ENCODE measurements at regions not wholly inside any gene's neighbourhood (a gene's known extent, or its start where the extent isn't known, plus 50 kb on each side); places are given as distances from the start of the nearest gene placed in this dataset.
"Not testable (repeated sequence)": the region's sequence is repeated elsewhere in the genome, so short reads cannot be mapped to it uniquely, and the experiment has no call there.

GRCh38 chr2:185246717-185247116 lies 491.9 kb upstream of the FSIP2 start:
- no peak for DNase-seq (ENCODE audit: low read depth)

- DNase-seq (ENCODE audit: low read depth): peak; percentile 97
Observed at GRCh38 chr2:185255566-185255965, 483.0 kb upstream of the FSIP2 start.

GRCh38 chr2:185265747-185266146 lies 472.9 kb upstream of the FSIP2 start:
- no peak for DNase-seq (ENCODE audit: low read depth)

GRCh38 chr2:185268651-185269050 lies 470.0 kb upstream of the FSIP2 start:
- DNase-seq (ENCODE audit: low read depth): no peak

- no peak for DNase-seq (ENCODE audit: low read depth)
Observed at GRCh38 chr2:185274718-185275484, 463.7 kb upstream of the FSIP2 start.

GRCh38 chr2:185275979-185276378 lies 462.6 kb upstream of the FSIP2 start:
- not testable (repeated sequence) for DNase-seq (ENCODE audit: low read depth)

- no peak for DNase-seq (ENCODE audit: low read depth)
Observed at GRCh38 chr2:185278761-185279160, 459.8 kb upstream of the FSIP2 start.

- peak; percentile 48 for DNase-seq (ENCODE audit: low read depth)
Observed at GRCh38 chr2:185279999-185280398, 458.6 kb upstream of the FSIP2 start.

- DNase-seq (ENCODE audit: low read depth): no peak
Observed at GRCh38 chr2:185284696-185285095, 453.9 kb upstream of the FSIP2 start.

- DNase-seq (ENCODE audit: low read depth): peak; percentile 5
Observed at GRCh38 chr2:185290012-185290411, 448.6 kb upstream of the FSIP2 start.

GRCh38 chr2:185291035-185291647 lies 447.5 kb upstream of the FSIP2 start:
- DNase-seq (ENCODE audit: low read depth): peak; percentile 68

- no peak for DNase-seq (ENCODE audit: low read depth)
Observed at GRCh38 chr2:185299867-185300266, 438.7 kb upstream of the FSIP2 start.

- DNase-seq (ENCODE audit: low read depth): no peak
Observed at GRCh38 chr2:185306119-185306518, 432.5 kb upstream of the FSIP2 start.

GRCh38 chr2:185316383-185316782 lies 422.2 kb upstream of the FSIP2 start:
- no peak for DNase-seq (ENCODE audit: low read depth)

GRCh38 chr2:185318271-185318724 lies 420.3 kb upstream of the FSIP2 start:
- DNase-seq (ENCODE audit: low read depth): no peak

- no peak for DNase-seq (ENCODE audit: low read depth)
Observed at GRCh38 chr2:185335879-185336278, 402.7 kb upstream of the FSIP2 start.

GRCh38 chr2:185337033-185337432 lies 401.6 kb upstream of the FSIP2 start:
- DNase-seq (ENCODE audit: low read depth): no peak

- DNase-seq (ENCODE audit: low read depth): peak; percentile 7
Observed at GRCh38 chr2:185338104-185338503, 400.5 kb upstream of the FSIP2 start.

GRCh38 chr2:185347445-185347844 lies 391.2 kb upstream of the FSIP2 start:
- DNase-seq (ENCODE audit: low read depth): no peak

GRCh38 chr2:185360776-185361175 lies 377.8 kb upstream of the FSIP2 start:
- no peak for DNase-seq (ENCODE audit: low read depth)

GRCh38 chr2:185372188-185372587 lies 366.4 kb upstream of the FSIP2 start:
- peak; percentile 87 for DNase-seq (ENCODE audit: low read depth)

GRCh38 chr2:185373229-185373628 lies 365.4 kb upstream of the FSIP2 start:
- DNase-seq (ENCODE audit: low read depth): peak; percentile 47

- peak; percentile 77 for DNase-seq (ENCODE audit: low read depth)
Observed at GRCh38 chr2:185374878-185375277, 363.7 kb upstream of the FSIP2 start.

All from renal cortical epithelial cell (primary cell).